Suprapubic skin (tissue), 3 donors: ENCODE measurements at regions not wholly inside any gene's neighbourhood (a gene's known extent, or its start where the extent isn't known, plus 50 kb on each side); places are given as distances from the start of the nearest gene placed in this dataset.
"Not testable (repeated sequence)": the region's sequence is repeated elsewhere in the genome, so short reads cannot be mapped to it uniquely, and the experiment has no call there.

Experiments
- CTCF ChIP-seq, 2 donors: fragments of 200-600 bp in 1 of 2; fragments of 450-650 bp in 1 of 2; sonication (generic) in 1 of 2; IDR thresholded peaks; one replicate each; pipeline ENCODE4 v1.5.1; 2016 to 2019; ENCODE audit warnings: antibody characterized with exemption in 2 of 2, mild to moderate bottlenecking in 1 of 2, moderate library complexity in 1 of 2
- POLR2A ChIP-seq, 2 donors: fragments of 450-650 bp; IDR thresholded peaks; one replicate each; pipeline ENCODE4 v1.6.1; 2017; ENCODE audit warnings: antibody characterized with exemption in 2 of 2, mild to moderate bottlenecking in 2 of 2, moderate library complexity in 2 of 2

DNA sequence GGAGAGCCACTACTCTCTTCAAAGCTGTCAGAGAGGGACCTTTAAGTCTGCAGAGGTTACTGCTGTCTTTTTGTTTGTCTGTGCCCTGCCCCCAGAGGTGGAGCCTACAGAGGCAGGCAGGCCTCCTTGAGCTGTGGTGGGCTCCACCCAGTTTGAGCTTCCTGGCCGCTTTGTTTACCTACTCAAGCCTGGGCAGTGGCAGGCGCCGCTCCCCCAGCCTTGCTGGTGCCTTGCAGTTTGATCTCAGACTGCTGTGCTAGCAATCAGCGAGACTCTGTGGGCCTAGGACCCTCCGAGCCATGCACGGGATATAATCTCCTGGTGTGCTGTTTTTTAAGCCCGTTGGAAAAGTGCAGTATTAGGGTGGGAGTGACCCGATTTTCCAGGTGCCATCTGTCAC is 550.7 kb downstream of the RPL10L start:
- not testable (repeated sequence) for TF ChIP-seq POLR2A, CTCF (IDR thresholded peaks at IDR 0.05)
